Left renal cortex interstitium (tissue), 4 donors: ENCODE measurements at regions not wholly inside any gene's neighbourhood (a gene's known extent, or its start where the extent isn't known, plus 50 kb on each side); places are given as distances from the start of the nearest gene placed in this dataset.

Experiments
- DNase-seq, 4 donors: peaks; one replicate each; pipeline ENCODE4 v3.0.0-alpha.2; 2013; ENCODE audit warnings: low read depth in 4 of 4, low spot score in 2 of 4, missing footprints in 1 of 4

DNA sequence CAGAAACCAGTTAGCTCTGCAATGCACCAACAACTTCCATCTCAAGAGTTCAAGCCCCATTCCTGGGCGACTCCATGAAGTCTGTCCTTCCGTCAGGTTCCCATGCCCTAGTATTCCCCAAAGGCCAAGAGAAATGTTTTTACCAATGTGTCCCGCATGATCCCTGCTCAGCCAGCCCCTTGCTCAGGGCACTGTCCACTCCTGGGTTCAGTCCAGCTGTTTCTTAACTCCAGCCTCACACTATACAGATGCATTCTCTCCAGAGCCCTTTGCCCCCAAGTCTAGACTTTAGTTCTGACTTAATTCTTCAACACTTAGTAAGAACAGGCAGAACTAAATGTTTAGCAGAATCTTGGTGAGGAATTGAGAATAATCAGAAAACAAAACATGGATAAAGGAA lies 497.5 kb downstream of the SOX6 start:
- no peak for DNase-seq

DNA sequence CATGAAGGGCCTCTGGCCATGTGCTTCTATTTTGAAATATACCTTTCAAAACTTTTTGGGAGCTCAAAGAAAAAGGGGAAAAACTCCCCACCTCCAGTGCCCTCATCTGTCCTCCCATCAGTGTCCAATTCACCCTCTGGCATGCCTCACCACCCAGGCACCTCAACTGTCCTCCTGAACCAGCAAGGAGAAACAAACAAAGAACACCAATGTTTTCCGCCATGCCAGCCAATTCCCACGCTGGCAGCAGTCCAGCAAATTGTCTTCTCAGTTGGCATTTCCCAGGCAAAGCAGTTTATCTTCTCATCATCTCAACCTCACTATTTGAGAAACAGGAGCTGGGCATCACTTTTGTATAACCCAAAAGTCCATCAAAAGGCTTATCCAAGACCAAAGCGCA lies 496.9 kb downstream of the SOX6 start:
- no peak for DNase-seq

DNA sequence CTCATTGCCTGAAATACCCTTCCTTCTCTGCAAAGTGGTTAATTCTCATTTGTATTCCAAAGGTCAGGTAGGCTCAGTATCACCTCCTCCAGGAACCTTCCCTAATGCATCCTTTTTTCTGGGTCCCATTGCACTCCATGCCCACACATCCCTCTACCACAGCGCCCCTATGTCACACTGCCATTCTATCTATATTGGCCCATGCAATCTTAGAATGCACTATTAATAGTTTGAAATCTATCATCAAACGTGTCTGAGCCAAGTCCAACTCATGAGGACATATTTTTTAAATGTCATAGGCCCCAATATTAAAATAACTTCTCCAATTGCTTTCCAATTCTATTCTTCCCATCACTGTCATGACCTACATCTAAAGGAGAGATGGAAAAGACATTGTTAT lies 495.1 kb downstream of the SOX6 start:
- no peak for DNase-seq

DNA sequence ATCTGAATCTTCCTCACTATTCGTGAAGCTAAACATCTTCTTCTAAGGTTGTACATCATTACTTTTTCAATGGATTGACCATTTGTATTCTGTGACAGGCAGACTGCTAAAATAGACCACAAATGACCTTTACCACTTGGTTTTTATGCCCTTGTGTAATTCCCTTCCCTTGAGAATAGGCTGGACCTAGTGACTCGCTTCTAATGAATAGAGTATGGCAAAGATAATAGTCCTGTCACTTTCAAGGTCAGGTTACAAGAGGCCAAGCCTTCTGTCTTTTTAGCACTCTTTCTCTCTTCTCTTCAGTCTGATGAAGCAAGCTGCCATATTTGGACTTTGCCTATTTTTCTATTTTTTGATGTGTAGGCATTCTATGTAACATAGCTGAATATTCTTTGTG lies 492.9 kb downstream of the SOX6 start:
- no peak for DNase-seq

DNA sequence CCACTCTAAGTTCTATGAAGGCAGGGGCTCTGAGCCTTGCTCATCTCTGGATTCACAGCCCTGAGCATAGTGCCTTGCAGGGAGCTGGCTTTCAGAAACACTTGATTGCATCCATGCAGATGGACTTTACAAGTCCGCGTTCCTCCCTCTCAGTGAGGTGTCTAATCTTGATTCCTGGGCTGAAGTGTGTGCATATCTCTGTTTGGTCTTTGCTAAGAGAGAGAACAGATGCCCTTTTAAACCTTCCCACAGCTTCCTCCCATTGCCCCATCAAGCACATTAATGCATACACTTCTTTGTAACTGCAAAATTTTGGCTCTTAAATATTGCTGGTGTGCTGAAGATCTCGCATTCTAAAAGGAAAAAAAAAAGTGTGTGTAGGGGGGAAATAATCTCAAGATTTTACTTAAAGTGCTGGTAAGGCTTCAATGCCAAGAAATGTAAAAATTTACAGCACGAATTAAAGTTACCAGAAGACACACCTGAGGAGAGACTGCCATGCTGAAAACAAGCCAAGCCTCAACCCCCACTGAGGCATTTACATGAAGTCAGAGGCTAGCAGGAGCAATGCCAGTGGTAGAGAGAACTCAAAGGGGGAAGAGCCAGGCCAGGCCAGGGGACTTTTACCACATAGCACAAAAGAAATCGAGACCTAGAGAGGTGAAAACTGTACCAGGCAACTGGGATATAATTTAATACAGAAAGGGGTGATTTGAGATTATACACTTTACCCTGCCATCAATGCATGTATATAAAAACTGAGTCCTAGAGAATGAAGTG lies 492.1 kb downstream of the SOX6 start:
- DNase-seq = no peak

DNA sequence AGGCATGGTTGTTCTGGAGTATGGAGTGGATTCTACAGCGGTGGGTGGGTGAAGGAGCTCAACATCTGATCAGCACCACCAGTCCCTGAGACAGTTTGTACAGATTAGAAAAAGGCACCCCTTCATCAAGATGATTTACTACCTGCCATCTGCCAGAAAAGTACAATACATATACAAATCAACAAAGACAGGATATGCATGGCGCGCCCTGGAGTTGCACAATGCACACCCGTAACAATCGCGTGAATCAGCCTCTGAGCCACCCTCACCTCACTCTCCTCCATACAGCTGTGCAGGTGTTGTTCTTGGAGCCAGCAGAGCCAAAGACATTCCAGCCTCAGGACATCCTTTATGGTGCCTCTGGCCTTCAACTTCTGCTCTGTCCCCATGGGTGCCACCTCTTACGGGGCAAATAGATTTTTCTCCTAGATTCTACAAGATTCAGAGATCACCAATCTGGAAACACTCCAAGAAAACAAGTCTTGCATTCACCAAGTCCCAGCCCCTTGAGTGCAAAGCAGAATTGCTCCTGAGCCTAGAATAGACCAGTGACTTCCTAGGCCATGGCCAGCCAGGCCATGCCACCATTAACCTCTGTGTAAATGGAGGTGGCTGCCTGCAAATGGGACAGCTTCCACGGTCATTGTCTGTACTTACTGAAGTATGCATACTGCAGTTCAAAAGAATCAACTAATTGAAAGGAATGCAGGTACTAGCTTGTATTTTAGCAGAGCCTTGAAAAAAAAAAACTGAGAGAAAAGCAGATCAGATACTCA lies 490.9 kb downstream of the SOX6 start:
- no peak for DNase-seq

DNA sequence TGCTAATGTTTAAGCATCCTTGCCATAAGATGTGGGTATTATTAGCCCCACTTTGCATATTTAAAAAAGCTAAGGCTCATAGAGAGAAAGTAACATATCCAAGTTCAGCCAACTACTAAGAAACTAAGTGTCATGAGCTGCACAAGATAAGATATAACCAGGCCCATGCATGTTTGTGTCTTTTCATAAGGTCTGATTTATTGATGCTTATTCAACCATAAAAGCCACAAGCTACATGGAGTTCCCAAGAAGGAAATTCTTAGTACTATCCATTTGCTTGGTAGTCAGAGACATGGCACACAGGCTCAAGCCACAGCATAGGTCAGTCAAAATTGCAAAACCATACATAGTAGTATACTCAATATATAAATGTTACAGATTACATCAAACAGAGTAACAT lies 488.5 kb downstream of the SOX6 start:
- no peak for DNase-seq

DNA sequence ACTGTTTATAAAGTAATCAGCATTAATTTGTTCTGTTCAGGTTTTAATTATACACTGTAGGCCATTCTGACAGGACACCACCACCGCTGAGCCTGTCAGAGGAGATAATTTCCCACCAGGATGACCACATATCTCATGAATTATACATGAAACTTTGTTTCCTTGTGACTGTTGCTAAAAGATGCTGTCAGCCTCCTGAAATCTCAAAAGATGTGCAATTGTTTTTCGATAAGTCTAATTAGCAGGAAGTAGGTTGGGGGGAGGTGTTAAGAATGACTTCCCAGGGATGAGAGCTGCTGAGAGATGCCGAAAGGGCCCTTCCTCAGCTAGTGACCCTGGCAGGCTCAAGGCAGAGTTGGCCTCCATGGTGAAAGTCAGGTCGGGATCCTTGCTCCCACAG lies 485.4 kb downstream of the SOX6 start:
- DNase-seq = no peak

DNA sequence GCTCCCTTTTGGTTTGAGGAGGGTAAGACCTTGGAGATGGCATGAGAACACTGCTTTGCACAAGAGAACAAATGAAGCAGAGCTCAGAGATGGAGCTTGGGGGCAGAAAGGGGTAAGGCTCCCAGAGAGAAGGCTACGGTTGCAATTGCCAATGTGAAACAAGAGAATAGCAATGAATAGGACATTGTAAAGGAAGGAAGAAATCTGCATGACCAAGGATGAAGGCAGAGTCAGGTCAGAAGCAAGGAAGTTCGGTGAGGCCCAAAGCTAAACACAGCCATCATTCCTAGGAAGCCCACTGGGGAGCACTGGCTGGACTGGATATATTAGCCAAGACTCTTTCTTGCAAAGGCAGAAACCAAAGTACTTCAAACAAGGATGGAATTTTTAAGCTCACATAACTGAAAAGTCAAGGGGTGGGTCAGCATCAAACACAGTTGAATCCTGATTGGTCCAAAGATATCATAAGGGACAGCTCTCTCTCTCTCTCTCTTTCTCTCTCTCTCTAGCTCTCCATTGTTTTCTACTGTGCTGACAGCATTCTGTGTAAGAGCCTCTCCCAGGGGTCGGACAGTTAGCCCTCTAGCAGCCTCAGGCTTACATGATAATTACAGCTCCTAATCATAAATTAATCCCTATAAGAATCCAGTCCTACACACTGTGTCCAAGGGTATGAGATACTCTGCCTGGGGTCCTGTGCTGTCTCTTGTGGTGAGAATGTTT lies 484.3 kb downstream of the SOX6 start:
- DNase-seq = no peak

DNA sequence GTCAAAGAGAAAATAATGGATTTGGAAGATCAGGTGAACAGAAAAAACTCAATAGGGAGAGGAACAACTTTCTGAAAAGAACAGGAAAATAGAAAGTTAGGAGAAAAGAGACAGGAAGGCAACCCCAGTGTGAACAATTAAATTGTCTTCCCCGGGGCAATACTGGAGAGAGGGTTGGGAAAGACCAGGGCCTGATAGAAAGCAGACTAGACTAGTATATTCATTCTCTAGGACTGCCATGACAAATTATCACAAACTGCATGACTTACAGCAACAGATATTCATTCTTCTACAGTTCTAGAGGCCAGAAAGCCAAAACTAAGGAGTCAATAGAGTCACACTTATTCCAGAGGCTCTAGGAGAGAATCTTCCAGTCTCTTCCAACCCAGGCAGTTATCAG lies 482.8 kb downstream of the SOX6 start:
- no peak for DNase-seq

DNA sequence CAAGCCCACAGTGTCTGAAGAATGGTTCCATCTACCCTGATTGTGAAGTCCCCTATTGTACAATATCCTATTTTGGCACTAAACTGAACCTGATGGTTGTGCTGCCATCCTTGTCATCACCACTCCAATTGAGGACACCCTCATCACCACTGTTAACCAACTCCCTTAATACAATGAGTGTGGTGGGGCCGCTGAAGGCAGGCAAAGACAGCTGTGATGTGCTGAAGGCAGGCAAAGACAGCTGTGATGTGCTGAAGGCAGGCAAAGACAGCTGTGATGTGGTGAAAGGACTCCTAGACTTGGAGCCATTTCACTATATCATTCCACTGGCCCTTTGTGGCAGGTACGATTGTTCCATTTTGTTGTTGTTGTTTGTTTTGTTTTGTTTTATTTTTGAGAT lies 481.6 kb downstream of the SOX6 start:
- DNase-seq = no peak

DNA sequence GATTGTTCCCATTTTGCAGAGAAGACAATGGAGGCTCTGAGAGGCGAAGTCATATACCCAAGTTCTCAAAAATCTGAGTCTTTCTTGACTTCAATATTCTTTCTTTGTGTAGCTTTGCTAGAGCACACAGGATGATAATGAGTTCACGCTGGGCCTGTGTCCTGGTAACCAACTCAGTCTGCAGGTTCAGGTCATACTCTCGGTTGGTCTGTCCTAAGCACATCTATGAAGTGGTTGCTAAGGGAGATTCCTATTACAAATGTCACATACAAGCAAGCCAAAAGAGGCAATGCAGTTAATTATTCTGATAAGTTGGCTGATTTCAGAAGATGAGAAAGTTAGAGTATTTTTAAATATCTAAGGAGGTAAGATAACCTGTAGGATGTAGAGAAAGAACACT lies 481.0 kb downstream of the SOX6 start:
- no peak for DNase-seq

DNA sequence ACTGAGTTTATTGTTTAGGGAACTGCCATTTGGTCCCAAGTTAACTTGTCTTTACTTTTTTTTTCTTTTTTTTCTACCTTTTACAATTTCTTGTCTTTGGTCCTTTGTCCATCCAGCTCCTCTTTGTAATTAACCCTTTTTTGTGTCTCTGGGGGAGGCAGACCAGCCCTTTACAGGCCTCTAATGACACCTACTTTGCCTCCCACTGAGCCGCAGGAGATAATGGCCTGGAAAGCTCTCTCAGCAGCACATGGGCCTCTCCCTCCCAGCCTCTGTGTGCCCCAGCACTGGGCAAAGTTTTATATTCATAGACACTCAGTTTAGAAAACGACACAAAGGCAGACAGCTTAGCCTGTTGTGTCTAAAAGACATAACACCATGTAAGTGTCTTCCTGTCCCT lies 480.4 kb downstream of the SOX6 start:
- DNase-seq = no peak

DNA sequence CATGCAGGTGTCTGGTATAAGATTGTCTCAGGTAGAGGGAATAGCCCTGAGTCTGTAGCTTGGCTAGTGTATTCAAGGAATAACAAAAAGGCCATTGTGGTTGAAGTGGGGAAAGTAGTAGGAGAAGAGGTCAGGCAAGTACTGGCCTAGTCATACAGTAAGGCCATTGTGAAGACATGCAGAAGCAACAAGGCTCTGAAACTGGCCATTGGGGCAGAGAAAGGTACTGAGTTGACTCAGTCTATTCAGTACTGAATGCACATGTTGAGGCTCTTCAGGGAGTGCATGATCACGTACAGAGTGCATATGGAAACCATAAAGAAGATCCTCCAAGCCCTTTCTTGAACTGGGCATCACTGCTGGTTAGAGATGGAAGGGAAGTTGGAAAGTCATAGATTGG lies 477.6 kb downstream of the SOX6 start:
- no peak for DNase-seq

DNA sequence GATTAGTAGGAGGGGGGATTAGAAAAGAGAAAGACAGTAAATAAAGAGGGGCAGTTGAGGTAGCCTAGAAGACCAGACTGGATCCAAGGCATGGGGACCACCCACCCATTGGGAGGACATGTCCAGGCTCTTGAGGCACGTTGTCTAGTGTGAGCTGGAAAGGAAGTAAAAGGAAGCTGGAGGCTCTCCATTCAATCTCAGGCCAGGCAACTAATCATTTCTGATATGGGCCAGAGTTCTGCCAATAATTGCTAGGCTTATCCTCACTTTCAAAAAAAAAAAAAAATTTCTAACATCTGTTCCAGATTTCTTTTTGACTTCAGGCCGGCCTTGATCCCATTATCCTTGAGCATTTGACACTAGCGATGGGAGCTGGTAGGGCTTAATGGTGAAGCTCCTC lies 476.1 kb downstream of the SOX6 start:
- no peak for DNase-seq

DNA sequence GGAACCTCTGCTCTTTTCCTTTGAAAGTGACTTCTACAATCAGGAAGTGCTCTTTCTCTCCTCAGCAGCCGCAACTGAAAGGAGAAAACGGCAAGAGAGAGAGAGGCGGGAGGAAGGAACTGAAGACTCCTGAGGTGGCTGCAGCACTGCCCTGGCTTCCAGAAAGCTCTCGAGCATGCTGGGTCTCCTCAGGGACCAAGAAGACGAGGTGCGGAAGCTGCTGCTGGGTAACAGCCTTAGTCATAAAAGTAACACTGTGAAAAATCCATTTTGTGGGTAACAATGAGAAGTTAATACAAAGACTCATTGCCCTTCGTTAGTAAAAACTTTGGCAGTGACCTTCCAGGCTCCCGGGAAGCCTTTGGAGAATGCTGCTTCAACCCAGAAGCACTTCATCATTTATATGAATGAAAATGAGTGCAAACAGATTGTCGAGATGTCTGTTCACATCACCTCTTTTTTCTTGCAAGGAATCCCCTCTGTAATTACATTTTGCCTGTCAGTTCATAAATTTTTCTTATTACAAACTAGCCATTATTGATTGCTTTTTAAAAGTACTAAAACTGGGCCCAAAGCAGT lies 473.4 kb downstream of the SOX6 start:
- no peak for DNase-seq

DNA sequence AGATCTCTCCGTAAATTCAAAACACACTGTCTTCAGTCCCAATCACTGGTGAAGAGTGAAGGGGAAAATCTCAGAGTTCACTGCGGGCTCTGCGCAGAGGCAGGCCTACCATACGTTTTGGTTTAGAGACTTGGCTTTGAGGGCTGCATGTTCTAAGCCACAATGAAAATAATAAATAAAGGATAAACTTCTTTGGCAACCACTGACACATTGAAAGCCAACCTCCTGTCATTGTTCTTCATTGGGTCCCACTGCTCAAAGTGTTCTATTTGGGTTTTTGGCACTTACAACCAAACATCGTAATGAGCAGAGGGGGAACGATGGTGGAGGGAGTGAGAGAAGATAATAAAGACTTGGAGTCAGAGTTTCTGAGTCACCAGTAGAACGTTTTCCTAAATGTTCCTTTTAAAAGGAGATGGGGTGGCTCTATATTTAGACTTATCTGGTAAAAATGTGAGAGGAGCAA lies 472.9 kb downstream of the SOX6 start:
- DNase-seq = no peak

DNA sequence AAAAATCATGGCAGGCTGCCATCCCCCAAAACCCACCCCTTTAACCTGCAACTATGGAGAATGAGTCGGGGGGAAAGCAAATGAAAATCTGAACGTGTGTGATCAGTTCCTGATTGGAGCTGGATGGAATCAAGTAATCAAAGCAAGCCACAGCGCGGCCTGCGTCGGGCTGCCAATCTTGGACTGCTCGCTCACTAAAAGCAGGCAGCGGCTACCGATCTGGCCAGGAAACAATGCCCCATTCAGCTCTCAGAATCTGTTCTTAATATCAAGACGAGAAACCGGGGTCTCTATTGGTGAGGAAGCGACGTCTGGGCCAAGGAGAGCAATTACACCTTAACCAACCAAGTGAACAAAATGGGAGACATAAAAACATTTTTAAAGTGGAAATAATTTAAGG lies 472.2 kb downstream of the SOX6 start:
- DNase-seq = no peak

DNA sequence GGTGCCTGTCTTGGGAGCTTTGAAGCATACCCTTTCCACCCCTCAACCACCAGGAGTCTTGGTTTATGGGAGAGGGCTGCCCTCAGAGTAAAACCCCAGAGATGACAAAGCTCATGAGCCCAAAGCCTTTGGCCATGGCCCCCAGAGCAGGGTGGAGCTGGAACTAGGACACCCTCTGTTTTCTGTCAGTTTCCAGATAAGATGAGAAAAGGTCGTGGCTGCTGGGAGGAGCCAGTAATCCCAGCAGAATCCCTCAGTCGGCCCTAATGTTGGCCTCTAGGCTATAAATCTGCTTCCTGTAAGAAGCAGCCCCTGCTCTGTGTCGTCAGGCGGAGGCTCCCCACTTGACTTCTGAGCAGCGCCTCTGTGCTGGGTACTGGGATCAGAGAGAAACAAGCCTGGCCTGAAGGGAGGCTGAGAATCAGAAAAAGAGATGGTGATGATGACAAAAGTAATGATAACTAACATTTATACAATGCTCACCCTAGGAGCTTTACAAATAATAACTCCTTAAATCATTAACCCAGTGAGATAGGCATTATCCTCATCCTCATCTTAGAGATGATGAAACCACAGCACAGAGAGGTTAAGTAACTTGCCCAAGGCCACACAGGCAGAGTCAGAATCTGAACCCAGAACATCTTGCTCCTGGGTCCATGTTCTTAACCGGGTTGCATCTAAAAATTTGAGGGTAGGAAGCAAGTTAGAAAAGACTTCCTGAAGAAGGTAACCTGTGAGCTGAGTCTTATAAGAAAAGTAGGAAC lies 471.4 kb downstream of the SOX6 start:
- DNase-seq = no peak

DNA sequence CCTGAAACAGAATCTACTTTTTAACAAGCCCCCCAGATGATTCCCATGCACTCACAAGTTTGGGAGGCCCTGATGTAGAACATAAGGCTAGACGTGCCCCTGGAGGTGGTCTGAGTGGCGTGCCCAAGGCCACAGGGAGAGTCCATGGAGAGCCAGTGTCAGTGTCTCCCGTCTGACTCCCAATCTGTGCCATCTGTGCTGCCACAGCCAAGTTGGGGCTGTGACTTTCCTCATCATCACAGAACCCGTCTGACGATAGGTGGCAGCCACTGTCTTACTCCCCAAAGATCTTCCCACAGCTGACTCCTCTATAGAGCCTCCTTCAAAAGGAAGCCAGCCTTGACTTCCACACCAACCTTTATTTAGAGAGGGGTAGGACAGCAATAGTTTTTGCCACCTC lies 470.5 kb downstream of the SOX6 start:
- DNase-seq = no peak

DNA sequence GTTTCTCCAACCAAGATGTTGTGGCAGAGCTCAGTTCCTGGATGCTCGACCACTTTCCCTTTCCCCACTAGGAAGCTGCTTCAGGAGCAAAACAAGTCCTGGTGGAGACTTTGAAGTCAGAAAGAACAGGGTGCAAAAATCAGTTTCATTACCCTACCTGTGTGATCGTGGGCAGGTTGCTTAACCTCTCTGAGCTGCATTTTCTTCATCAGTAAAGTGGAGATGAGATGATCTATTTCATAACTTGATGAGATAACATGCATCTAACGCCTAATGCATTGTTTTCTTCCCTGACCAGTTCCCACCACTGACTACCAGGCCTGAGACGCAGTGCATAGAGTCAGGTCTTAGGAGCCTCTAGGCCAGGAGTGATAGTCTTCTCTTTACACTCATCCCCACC lies 470.0 kb downstream of the SOX6 start:
- DNase-seq = no peak
